Mucosa of descending colon (tissue), 3 donors: ENCODE measurements at regions not wholly inside any gene's neighbourhood (a gene's known extent, or its start where the extent isn't known, plus 50 kb on each side); places are given as distances from the start of the nearest gene placed in this dataset.
"Not testable (repeated sequence)": the region's sequence is repeated elsewhere in the genome, so short reads cannot be mapped to it uniquely, and the experiment has no call there.

Experiments used
- ATAC-seq: fragments of 200-7000 bp; cut with Tn5 transposase; one replicate; pipeline ENCODE4 v1.9.1; 2020; ENCODE audit warnings: mild to moderate bottlenecking, moderate library complexity
- DNase-seq, 3 donors: peaks; one replicate each; pipeline ENCODE4 v3.0.0-alpha.2; 2020
- H3K36me3 ChIP-seq: fragments of 200-600 bp; one replicate; pipeline ENCODE4 v1.8.0; 2021; ENCODE audit warnings: low read depth, mild to moderate bottlenecking
- H3K4me1 ChIP-seq: fragments of 200-600 bp; one replicate; pipeline ENCODE4 v1.8.0; 2021; ENCODE audit warnings: low read depth, mild to moderate bottlenecking
- H3K4me3 ChIP-seq: fragments of 200-600 bp; one replicate; pipeline ENCODE4 v1.8.0; 2021; ENCODE audit warnings: mild to moderate bottlenecking
- H3K9me3 ChIP-seq: fragments of 200-600 bp; one replicate; pipeline ENCODE4 v1.8.0; 2021; ENCODE audit warnings: mild to moderate bottlenecking
- intact Hi-C, 2 donors: fragments of 100-400 bp; cut with DNase I in 1 of 2; cut with micrococcal nuclease in 1 of 2; formaldehyde crosslinking; loops; one replicate each; pipeline versions ENCODE4 v1.11.0 to v1.11.1; 2022; cut with DNase I, micrococcal nuclease
- TF ChIP-seq, protein P1 (sequence below): fragments of 200-600 bp; IDR thresholded peaks from one replicate; pipeline ENCODE4 v1.8.0; 2022; ENCODE audit warnings: antibody characterized with exemption, mild to moderate bottlenecking
- donor health status: DM: no; HTN: no; CAD: no; lungs with moderate emphysema.
- donor health status: DM: no; HTN: no; CAD: no.
- donor health status: DM: no; HTN: yes; CAD: no.

DNA sequence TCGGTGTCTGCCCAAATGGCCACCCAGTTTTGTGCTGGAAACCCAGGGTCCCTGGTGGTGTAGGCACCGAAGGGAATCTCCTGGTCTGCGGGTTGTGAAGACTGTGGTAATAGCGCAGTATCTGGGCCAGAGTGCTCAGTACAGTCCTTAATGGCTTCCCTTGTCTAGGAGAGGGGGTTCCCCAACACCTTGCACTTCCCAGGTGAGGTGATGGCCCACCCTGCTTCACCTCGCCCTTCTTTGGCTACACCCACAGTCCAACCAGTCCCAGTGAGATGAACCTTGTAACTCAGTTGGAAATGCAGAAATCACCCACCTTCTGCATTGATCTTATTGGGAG, 402.4 kb downstream of the SRGAP2C start:
- TF ChIP-seq, protein P1, sequence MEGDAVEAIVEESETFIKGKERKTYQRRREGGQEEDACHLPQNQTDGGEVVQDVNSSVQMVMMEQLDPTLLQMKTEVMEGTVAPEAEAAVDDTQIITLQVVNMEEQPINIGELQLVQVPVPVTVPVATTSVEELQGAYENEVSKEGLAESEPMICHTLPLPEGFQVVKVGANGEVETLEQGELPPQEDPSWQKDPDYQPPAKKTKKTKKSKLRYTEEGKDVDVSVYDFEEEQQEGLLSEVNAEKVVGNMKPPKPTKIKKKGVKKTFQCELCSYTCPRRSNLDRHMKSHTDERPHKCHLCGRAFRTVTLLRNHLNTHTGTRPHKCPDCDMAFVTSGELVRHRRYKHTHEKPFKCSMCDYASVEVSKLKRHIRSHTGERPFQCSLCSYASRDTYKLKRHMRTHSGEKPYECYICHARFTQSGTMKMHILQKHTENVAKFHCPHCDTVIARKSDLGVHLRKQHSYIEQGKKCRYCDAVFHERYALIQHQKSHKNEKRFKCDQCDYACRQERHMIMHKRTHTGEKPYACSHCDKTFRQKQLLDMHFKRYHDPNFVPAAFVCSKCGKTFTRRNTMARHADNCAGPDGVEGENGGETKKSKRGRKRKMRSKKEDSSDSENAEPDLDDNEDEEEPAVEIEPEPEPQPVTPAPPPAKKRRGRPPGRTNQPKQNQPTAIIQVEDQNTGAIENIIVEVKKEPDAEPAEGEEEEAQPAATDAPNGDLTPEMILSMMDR: no peak
- Histone ChIP-seq H3K4me1 (peaks cover 4% of the 10 kb centered on the region), H3K36me3 (no peaks in the 10 kb centered on the region), H3K4me3 (no peak overlapping the region), H3K9me3 (peaks cover under 1% of the 10 kb centered on the region)
- intact Hi-C loops: no loop called here
- DNase-seq (no peak), ATAC-seq (no peak)

DNA sequence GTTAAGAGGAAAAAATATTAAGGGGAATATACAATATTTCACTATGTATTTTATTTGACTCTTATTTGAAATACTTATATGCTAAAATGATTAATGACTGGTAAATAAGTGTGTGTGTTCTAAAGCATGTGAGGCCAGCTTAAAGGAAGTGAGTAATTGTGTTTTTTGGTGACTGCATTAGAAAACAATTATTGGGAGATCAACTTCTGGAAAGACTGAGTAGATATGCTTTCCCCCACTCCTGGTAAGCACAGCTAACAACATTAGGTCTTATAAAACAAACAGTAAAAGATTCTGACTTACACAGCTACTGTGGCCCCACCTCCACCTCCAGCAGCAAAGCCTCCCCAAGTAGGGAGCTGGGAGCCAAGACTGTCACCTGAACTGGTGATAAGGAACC, 403.0 kb downstream of the SRGAP2C start:
- peaks cover 4% of the 10 kb centered on the region for H3K4me1 ChIP-seq
- DNase-seq (no peak), ATAC-seq (no peak)
- no peaks in the 10 kb centered on the region for H3K9me3 ChIP-seq
- H3K4me3 ChIP-seq: no peak overlapping the region
- intact Hi-C loops: no loop called here
- H3K36me3 ChIP-seq: no peaks in the 10 kb centered on the region
- TF ChIP-seq, protein P1: no peak

DNA sequence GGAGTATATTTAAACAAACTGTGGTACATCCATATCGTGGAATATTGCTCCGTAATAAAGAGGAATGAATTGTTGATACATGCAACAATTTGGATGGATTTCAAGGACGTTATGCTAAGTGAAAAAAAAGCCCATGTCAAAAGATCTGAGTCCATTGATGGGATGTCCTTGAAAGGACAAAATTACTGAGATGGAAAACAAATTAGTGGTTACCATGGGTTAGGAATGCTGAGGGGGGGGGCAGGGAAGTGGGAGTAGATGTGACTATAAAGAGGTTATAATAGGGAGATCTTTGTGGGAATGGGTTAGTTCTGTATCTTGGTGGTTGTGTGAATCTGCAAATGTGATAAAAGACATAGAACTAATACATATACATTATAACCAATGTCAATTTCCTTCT, 409.3 kb downstream of the SRGAP2C start:
- ATAC-seq (no peak), DNase-seq (no peak)
- Histone ChIP-seq H3K36me3 (no peaks in the 10 kb centered on the region), H3K4me3 (no peak overlapping the region), H3K4me1 (no peaks in the 10 kb centered on the region), H3K9me3 (no peaks in the 10 kb centered on the region)
- intact Hi-C loops: no loop called here
- TF ChIP-seq, protein P1: no peak

DNA sequence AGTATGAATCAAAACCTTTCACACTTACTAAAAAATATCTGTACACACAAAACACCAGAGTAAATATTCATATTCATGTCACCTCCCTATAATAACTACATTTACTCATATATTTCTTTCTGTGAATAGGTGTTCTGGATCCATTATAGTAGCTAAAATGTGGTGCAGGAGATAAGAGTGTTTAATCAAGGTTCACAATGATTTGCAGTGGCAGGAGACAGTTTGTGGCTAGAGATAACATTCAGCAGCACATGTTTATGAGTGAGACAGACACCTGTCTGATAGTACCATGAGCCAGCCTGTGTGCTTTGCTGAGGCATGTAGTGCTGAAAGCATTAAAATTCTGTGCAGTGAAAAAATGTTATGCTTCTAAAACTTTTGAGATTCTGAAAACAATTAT, 410.3 kb downstream of the SRGAP2C start:
- Histone ChIP-seq H3K4me3 (no peak overlapping the region), H3K36me3 (no peaks in the 10 kb centered on the region), H3K4me1 (no peaks in the 10 kb centered on the region), H3K9me3 (no peaks in the 10 kb centered on the region)
- intact Hi-C loops: no loop called here
- DNase-seq (peak in 1 of 3 donors; percentile 17), ATAC-seq (peak; percentile 86)
- TF ChIP-seq, protein P1: no peak

DNA sequence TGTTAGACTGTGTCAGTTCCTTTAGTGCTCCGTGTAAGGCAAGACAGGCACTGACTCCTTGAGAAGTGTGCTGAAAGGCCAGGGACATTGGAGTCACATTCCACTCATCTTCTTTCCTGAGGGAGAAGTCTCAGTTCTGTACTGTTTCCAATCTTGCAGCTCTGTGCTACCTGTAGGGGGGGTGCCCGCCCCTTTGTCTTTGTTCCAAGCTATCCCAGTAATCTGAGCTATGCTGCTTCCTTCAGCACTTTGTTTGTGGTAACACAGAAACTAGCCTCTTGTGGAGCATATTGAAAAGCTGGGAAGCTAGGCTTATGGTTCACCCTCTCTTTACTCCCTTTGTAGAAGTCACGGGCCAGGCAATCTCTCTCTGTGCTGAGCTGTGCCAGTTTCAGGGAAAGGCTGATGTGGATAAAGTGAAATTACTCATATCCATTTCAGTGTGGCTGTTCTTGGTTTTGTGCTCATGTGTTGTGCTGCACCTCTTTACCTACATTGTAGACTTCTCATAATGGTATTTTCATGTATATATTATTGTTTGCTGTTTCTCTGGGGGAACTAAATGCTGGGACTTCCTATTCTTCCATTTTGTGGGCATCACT, 420.2 kb downstream of the SRGAP2C start:
- intact Hi-C loops, DNase-seq, ATAC-seq, H3K36me3 ChIP-seq, H3K4me3 ChIP-seq, H3K9me3 ChIP-seq, H3K4me1 ChIP-seq: not testable (repeated sequence)

DNA sequence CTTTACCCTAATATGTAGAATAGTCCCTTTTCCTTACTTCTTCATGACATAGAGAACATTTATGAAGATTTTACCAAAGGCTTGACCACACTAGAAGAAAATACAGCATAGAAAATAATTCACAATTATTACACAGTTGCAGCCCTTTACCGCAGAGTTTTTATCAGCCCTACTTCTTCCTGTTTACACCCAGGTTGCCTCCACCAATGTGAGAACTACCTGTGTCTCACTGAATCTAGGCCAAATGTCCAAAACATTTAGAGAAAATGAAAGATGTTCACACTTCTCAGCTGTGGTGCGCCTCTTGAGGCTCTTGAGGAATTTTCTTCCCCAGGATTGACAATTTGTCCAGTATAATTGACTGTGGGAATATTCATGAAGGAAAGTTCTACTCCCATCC, 422.7 kb downstream of the SRGAP2C start:
- ATAC-seq, intact Hi-C loops: not testable (repeated sequence)

More for the DNA sequence above, 422.7 kb downstream of the SRGAP2C start:
- not testable (repeated sequence) for H3K36me3 ChIP-seq, DNase-seq, H3K9me3 ChIP-seq, H3K4me1 ChIP-seq, H3K4me3 ChIP-seq
